ELR (cell line): ENCODE measurements at regions not wholly inside any gene's neighbourhood (a gene's known extent, or its start where the extent isn't known, plus 50 kb on each side); places are given as distances from the start of the nearest gene placed in this dataset.

Source experiments
- DNase-seq: peaks from one replicate; pipeline ENCODE4 v3.0.0-alpha.2; 2015; ENCODE audit warnings: low read depth

DNA sequence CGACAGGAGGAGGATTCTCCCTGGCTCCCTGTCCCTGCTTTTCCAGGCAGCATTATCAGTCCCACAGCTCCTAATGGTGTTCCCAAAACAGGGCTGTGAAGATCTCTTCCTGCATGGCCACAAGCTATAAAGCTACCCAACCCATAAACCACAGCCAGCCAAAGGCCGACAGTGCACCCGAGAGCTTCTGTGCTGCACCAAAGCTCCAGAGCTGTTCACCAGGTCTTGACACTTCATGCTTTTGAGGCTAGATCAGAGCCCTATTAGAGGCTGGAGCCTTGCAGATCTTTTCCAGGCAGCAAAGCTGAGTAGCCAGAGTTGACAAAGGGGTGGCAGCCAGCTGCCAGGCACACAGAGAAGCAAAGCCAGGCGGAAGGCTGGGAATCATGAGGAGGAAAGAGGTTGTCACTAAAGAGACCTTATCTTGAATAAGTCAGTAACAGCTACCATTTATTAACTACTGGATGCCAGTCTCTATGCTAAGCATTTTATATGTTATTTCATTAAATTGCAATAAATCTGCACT is 180.4 kb downstream of the KATNAL1 start:
- DNase-seq: no peak

DNA sequence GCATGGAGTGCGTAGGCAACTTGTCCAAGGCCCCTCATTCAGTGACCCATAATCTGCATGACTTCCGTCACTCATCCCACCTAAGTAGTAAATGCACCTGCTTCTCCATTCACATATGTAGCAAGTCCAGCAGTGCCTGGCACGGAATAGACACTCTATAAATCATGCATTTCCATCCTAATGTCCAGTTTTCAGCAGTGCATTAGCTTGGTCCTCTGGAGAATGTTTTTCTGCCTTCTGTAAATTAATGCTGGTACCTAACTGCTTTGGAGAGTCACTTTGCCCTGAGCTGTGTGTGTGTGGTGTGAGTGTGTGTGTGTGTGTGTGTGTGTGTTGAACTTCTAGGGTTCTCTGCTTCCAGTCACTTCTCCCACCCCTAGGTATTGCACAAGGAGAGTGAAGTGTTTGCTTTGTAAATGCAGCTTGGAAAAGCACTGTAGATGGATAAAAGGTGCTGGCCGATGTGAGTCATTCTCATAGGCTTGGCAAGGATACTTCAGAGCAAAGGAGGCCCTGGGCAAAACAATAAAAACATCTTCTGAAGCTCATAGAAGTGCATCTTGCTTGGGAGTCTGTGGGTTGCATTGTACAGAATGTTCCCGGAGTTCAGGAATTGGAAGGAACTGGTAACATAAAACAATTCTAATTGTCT is 181.8 kb downstream of the KATNAL1 start:
- peak; percentile 75 for DNase-seq

DNA sequence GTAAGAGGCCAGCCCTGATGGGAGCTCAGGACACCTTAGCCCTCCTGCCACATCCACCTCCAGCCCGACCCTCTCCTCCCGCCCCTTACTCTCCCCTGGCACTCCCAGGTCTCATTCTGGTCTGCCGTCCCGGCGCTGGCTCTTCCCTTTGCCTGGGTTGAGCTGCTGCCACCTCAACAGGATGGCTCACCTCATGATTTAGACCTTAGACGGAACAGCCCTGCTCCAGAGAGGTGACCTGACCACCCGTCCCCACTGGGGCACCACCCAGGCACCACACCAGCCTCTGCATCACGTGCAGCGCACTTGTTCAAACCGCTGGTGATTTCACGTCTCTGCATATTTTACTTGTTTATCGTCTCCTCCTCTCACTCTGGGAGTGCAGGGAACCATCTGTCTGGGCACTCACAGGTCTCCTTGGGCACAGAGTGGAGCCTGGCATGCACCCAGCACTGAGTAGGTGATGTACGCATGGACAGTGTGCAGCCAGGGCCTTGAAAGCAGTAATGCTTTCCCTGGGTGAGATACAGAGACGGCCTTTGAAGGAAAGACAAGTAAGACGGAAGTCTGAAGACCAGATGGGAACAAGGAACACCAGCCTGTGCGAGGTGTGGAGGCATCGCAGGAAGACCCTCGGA is 183.1 kb downstream of the KATNAL1 start:
- no peak for DNase-seq

DNA sequence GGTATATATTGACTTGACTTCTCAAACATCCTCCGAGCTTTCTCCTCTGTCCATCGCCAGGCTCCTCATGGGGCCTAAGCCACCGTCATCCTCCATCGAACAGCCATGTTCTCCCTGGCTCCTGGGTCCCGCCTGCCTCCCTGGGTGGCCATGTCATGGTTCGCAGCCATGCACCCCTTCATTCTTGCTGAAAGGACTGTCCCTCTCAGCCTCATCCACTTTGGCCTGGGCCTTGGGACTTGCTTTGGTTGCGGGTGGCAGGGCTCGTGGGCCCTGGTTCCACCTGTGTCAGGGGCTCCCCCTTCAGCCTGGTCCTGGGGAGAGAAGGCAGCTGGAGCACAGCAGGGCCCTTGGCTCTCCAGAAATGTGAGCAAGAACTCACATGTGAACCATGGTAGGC is 183.8 kb downstream of the KATNAL1 start:
- DNase-seq: no peak

DNA sequence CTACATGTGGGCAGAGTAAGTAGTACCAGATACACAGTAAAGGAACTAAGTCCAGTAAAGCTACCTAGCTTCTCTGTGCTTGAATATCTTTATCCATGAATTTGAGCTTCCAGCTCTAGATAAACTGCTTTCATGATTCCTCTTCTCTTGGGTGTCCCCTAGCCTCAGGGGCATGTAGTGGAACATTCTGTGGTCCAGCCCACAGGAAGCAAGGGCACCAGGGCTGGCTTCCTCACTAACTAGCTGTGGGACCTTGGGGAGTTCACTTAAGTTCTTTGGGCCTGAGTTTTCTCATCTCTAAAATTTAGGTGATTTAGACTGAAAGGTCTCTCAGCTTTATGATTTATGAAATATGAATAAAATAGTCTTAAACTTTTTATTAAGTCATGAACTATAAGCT is 185.7 kb downstream of the KATNAL1 start:
- DNase-seq: no peak

DNA sequence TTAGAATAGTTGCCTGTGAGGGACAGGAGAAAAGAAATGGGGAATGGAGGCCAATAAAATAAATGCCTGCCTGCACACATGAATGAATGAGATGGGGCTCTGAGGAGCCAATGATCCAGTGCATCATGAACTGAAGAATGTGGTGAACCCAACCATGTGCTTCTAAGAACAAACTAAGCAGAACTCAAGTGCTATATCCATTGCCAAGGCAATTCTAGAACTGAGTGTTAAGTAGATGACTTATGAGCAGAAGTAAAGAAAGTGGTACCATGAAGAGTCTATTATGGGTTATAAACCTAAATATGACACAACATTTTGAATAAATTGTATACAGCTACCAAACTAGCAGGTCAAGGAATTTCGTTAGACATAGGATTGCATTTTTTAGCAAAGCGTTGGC is 186.1 kb downstream of the KATNAL1 start:
- no peak for DNase-seq

DNA sequence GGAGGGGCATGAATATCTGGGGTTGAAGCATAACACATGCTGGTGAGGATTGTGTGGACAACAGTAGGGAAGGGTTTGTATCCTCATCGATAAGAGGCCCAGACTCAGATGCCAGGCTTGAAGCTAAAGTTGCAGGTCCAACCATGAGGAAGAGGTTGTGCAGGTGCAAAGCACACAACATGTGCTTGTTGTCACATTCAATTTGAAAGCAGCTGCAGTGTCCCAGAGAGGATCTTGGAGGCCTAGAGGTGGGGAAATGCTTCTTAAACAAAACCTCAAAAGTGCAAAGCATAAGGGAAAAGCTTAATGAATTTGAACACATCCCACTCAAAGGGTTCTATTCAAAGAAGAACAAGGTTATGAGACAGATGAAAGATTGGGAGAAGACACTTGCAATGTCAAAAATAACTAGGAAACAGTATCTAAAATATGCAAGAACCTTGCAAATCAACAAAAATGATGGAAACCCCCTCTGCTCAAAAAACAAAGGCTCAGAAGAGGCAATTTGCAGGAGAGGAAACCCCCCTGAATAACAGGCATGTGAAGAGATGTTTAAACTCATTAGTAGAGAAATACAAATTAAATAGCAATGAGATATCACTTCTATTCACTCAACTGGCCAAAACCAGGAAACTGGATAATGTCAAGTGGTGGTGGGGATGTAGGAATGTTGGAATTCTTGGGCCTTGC is 187.1 kb downstream of the KATNAL1 start:
- no peak for DNase-seq

DNA sequence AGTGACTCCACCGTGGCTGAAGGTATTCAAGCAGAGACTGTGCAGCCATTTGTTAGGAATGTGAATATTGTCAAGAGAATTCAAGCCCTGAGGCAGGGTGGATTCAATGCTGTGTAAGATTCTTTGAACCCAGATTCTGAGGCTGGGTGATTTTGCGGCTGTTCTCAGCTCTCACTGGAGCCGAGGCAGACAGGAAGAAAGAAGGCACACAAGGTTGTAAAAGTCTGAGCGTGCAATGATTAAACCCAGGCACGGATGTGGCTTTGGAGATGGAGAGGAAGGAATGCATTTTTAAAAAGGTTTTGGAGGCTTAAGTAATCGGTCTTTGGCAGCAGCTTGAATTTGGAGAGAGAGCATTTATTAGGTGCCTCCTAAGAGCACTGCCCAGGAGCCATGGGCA is 187.9 kb downstream of the KATNAL1 start:
- DNase-seq: peak; percentile 83

DNA sequence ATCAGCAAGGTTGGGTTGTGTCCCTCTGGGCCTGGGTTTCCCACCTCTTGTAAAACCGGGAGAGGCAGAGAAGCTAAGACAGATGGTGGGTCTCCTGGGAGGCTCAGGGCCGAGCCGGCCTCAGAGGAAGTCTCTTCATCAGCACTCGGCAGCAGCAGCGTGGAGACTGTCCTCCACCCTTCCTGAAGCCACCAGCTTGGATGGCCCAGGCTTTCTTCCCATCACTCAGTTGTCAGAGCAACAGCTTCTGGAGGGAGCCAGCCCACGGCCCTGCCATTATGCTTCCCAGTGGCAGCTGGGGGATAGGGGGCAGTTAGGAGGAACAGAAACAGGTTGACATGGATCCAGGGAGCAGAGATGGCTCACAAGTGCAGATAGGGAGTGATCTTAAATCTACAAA is 191.0 kb downstream of the KATNAL1 start:
- DNase-seq: no peak

DNA sequence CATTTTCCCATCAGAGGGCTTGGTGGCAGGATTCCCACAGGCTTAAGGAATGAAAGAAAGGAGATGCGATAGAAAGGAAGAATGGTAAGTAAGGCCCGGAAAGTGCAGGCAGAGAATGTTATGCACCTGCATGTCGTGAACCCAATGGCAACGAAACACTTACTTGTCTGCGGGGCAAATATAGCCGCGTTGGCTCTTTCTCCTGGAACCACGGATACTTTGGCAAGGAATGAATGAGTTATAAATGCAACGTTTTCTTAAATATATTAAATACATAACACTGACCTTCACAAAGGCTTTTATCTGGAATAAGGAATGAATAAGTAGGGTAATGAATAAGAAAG is 192.1 kb downstream of the KATNAL1 start:
- no peak for DNase-seq

DNA sequence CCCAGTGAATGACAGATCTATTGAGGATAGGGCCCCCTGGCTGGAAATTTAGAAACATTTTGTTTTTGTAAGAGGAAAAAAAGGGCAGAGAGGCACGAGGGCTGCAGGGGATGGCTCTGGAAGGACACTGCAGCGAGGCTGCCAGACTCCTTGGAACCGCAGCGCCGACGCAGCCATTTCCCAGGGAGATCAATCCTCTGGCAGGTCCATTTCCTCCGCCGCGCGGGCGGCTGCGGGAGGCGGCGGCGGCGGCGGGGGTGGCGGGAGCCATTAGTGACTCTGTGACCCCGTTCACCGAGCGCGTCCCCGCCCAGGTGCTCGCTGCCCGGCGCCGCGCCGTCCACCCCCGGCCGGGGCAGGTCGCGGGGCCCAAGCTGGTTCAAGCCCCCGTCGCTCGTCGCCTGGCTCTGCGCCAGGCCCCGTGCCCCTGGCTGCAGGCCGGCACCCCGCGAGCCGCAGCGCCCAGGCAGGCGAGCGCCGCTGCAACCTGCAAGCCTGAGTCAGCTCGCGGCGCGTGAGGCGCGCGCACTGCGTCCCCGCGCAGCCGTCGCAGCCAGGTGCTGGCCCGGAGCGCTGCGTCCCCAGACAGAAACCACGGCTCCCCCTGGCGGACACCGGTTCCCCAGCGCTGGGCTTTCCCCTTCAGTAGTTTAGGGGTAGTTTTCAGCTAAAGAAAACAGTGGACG is 192.6 kb downstream of the KATNAL1 start:
- DNase-seq: peak; percentile 87

DNA sequence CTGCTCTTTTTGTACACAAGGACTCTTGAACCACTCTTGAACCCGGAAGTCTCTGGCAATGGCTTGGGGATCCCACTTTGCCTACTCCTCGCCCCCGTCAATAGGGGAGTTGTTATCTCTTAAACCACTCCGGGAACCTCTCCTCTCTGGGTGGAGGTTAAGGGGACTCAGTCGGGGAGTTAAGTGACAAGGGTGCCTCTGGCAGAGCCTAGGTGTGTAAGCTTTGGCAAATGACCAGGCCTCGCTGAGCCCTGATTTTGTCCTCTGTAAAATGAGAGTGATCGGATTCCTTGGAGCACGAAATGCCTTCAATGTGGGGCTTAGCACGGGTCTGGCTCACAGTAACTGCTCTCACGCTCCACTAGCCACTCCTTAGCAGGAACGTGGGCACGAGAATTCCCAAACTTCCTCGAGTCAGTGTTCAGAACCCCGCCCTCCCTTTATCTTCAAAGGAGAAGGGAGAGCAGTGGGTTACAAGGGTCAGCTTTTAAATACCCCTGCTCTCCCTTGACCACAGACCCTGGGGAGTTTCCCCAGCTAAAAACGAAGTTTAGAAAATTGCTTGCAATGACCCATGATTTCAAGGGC is 193.3 kb downstream of the KATNAL1 start:
- no peak for DNase-seq

DNA sequence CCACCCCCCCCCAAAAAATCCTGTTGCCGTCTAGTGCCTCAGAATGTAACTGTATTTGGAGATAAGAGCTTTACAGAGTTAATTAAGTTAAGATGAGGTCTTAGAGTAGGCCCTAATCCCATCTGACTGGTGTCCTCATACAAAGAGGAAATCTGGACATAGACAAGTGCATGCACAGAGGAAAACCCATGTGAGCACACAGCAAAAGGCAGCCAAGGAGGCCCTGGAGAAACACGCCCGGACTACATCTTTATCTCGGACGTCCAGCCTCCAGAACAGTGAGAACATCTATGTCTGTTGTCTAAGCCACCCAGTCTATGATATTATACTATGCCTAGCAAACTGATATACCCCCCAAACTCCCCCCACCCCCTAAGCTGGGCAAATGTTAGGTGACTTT is 193.8 kb downstream of the KATNAL1 start:
- no peak for DNase-seq

DNA sequence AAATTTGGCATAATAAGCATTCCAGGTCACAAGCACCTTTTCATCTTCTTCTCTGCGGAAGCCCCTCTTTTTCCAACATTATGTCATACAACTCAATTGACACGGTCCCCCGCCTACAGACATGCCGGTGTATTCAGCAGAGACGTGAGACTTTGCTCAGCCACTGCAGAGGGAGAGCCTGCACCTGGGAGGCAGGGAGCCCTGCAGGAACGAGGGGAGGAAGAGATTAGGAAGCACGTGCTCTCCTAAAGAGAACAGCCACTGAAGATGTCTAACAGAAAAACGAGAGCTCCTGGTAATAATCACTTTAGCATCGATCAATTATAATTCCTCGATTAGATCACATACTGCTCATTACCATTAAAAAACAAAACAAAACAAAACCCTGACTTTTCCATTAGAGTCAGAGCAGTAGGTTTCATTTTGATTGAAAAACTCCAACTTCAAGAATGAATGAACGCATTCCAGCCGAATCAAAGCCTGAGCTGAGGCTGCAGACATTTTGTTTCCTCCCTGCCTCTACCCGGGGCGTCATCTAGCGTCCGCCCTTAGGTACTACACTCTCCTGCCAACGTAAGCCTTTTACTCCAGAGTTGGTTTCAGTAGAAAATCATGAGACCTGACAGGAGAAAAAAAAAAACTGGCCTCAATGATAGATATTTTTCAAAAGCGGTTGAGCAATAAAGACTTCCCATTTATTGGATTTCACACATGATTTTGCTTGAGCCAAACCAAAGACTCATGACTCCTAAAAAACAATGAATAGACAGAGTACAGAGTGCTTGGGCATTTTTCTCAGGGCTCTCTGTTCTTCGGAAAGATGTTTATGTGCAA is 194.5 kb downstream of the KATNAL1 start:
- peak; percentile 86 for DNase-seq

DNA sequence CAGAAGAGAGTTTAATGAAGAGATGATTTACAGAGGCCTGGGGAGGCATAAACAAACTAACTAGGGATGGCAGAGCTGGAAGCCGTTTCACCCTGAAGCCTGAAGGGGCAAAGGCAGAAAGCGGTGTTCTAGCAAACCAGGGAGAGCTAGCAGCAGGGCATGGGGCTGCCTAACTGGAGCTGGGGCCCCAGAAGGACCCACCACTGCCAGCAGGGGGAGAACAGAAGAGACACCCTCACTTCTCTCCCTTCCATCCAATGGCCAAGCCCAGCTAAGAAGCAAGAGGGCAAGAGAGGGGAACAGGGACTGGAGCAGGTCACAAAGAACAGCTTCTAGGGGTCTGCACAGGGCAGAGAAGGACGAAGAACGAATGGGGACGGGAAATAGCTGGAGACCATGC is 195.5 kb downstream of the KATNAL1 start:
- DNase-seq: peak; percentile 49

DNA sequence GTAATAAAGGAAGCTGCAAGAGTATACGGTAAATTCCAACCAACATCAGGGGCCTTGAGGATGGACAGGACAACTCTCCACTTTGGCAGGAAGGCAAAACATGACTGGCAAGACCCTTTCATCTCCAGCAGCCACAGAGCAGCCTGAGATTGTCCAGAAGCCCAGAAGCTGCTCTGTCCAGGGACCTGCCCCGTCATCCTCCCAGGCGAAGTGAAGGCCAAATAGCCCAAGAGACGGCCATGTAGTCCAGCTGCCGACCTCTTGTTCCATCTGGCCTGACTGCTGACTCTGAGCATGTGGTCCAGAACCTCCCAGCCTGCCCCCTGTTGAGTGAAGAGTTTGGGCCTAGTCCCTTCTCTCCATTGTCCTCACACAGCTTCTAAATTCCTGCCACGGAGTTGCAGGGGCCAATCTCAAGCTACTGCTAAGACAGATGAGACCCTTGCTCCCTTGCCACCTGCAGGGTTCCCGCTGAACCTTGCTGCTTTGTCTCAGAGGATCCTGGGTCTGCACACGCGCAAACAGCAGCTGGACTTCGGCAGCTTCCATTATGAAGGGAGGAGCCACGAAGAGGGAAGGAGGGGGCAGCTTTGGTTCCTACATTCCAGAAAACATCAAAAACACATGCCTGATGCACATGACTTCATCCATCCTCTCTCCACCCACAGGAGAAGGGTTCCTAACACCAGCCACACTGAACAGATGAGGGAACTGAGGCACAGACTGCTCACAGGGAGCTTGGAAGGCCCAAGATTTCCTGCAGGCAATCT is 196.9 kb downstream of the KATNAL1 start:
- DNase-seq: no peak

DNA sequence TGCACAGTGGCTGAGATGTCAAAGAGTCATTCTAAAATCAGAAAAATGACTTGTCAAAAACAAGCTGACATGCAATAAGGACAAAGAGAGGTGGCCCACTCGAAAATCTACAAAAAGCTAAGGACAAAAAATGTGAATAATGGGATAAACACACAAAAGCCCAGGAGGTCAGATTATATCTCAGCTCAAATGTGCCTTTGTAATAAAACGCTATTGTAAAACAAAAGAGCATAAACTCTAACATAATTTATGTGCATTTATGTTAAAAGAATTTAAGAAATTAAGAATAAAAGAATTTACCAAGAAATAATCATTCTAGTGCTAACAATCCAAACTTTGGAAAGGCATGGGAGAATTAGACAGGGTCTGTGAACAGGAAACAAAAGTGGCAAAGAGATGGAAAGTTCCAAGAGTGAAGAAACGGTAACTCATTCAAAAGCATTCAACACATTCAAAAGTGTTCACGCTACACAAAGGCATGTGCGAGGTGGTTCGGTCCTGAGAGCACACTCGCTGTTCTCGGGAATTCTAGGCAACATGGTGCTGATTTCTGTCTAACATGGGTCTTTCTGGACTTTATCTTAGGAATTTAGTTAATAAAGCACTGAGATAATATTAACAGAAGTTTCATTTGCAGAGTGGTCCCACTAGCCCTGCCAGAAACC is 197.7 kb downstream of the KATNAL1 start:
- no peak for DNase-seq

DNA sequence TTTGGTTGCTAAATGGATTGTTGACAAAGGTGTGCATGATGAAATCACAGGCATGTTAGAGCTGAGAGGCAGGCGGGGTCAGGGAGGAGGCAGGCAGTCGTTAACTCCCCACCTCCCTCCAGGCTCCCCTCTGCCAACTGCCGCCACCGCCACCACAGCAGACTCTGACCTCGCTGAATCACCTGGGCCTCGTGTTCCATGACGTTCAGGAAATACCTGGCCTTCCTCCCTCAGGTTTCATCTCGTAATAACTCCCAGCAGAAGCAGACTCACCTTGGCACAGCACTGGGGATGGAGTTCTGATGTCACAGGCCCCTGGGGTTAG is 198.5 kb downstream of the KATNAL1 start:
- DNase-seq: no peak

DNA sequence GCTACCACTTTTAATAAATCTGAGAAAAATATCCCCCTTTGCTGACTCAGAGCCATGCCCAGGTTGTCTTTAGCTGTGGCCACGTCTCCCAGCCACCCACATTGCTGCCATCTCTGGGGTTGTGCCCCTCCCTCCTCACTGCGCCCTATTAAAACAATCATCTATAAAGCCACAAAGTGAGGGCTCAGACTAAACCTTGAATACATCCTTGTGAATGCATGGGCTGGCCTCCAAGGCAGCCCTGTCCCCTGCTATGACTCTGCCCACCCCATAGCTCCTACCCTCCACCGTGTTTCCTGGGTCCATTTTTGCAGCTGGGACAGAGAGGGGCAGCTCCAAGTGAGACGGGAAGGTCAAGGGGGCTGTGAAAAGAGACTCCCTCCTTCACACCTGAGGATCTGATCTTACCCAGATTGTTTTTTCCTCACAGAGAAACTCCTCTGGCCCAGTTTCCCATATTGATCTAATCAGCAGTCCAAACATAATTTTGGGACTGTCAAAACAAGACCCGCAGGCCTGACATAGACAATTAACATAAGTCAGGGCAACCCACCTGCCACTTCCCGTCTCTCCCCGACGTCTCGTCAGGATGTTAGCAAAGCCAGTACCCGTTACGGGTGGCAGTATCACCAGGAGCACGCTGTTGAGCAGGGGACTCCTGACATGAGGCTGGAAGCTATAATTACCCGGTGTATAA is 199.0 kb downstream of the KATNAL1 start:
- DNase-seq: no peak
